ENCODE measurements at regions not wholly inside any gene's neighbourhood (a gene's known extent, or its start where the extent isn't known, plus 50 kb on each side); places are given as distances from the start of the nearest gene placed in this dataset.

GRCh38 chr12:115756804-115757203 lies 520.7 kb downstream of the MED13L start:
- Histone ChIP-seq H3K4me1 (ENCODE audit: insufficient read depth) (peaks cover 5% of the 10 kb centered on the region), H3K9me3 (ENCODE audit: low read depth) (no peaks in the 10 kb centered on the region), H3K36me3 (replicated peaks; ENCODE audit: insufficient read depth, low read depth) (no peaks in the 10 kb centered on the region), H3K27me3 (no peaks in the 10 kb centered on the region), H2AFZ (no peak overlapping the region), H3K4me2 (peak overlapping the region; percentile 70), H3K79me2 (peaks cover 71% of the 10 kb centered on the region), H3K9me2 (replicated peaks; ENCODE audit: insufficient read depth) (no peaks in the 10 kb centered on the region), H3K27ac (peak overlapping the region; percentile 91), H4K20me1 (ENCODE audit: insufficient read depth, poor library complexity, severe bottlenecking) (no peaks in the 10 kb centered on the region), H3K4me3 (no peak overlapping the region)
- DNase-seq (ENCODE audit: low spot score) = no peak
- 71% methylated on average over 8 of the region's 8 CpGs for WGBS (ENCODE audit: low lambda C conversion rate, missing lambda C conversion rate)
- TF ChIP-seq CTCF (IDR thresholded peaks at IDR 0.05; ENCODE audit: poor library complexity) (no peak), EZH2phosphoT487 (IDR thresholded peaks at IDR 0.05; ENCODE audit: low read depth, severe bottlenecking, unreplicated experiment) (no peak), EZH2 (IDR thresholded peaks at IDR 0.05; ENCODE audit: borderline replicate concordance) (no peak)

- Histone ChIP-seq H4K20me1 (ENCODE audit: insufficient read depth, poor library complexity, severe bottlenecking) (no peaks in the 10 kb centered on the region), H3K4me2 (peak overlapping the region; percentile 70), H3K9me3 (ENCODE audit: low read depth) (no peaks in the 10 kb centered on the region), H3K36me3 (replicated peaks; ENCODE audit: insufficient read depth, low read depth) (no peaks in the 10 kb centered on the region), H3K27me3 (no peaks in the 10 kb centered on the region), H2AFZ (no peak overlapping the region), H3K9me2 (replicated peaks; ENCODE audit: insufficient read depth) (no peaks in the 10 kb centered on the region), H3K4me1 (ENCODE audit: insufficient read depth) (peaks cover 8% of the 10 kb centered on the region), H3K4me3 (no peak overlapping the region), H3K27ac (peak overlapping the region; percentile 91), H3K79me2 (peaks cover 74% of the 10 kb centered on the region)
- 46% methylated on average over 4 of the region's 4 CpGs for WGBS (ENCODE audit: low lambda C conversion rate, missing lambda C conversion rate)
- no peak for DNase-seq (ENCODE audit: low spot score)
- TF ChIP-seq EZH2phosphoT487 (IDR thresholded peaks at IDR 0.05; ENCODE audit: low read depth, severe bottlenecking, unreplicated experiment) (no peak), EZH2 (IDR thresholded peaks at IDR 0.05; ENCODE audit: borderline replicate concordance) (no peak), CTCF (IDR thresholded peaks at IDR 0.05; ENCODE audit: poor library complexity) (no peak)
Measured at GRCh38 chr12:115756271-115756670, 521.2 kb downstream of the MED13L start.

GRCh38 chr12:115755725-115756085 lies 521.8 kb downstream of the MED13L start:
- Histone ChIP-seq H4K20me1 (ENCODE audit: insufficient read depth, poor library complexity, severe bottlenecking) (no peaks in the 10 kb centered on the region), H3K4me3 (no peak overlapping the region), H3K79me2 (peaks cover 70% of the 10 kb centered on the region), H3K9me2 (replicated peaks; ENCODE audit: insufficient read depth) (no peaks in the 10 kb centered on the region), H3K4me1 (ENCODE audit: insufficient read depth) (peaks cover 8% of the 10 kb centered on the region), H3K27ac (peak overlapping the region; percentile 91), H3K4me2 (peak overlapping the region; percentile 70), H3K36me3 (replicated peaks; ENCODE audit: insufficient read depth, low read depth) (no peaks in the 10 kb centered on the region), H2AFZ (no peak overlapping the region), H3K9me3 (ENCODE audit: low read depth) (no peaks in the 10 kb centered on the region), H3K27me3 (no peaks in the 10 kb centered on the region)
- WGBS (ENCODE audit: low lambda C conversion rate, missing lambda C conversion rate) = 51% methylated on average over 3 of the region's 3 CpGs
- TF ChIP-seq EZH2 (IDR thresholded peaks at IDR 0.05; ENCODE audit: borderline replicate concordance) (no peak), CTCF (IDR thresholded peaks at IDR 0.05; ENCODE audit: poor library complexity) (no peak), EZH2phosphoT487 (IDR thresholded peaks at IDR 0.05; ENCODE audit: low read depth, severe bottlenecking, unreplicated experiment) (no peak)
- DNase-seq (ENCODE audit: low spot score) = no peak

All from hepatocyte (in vitro differentiated cells).